Pancreas (tissue), 10 donors: ENCODE measurements at regions not wholly inside any gene's neighbourhood (a gene's known extent, or its start where the extent isn't known, plus 50 kb on each side); places are given as distances from the start of the nearest gene placed in this dataset.

Experiments used
- ATAC-seq, 4 donors: fragments of 200-7000 bp; cut with Tn5 transposase; one replicate each; pipeline versions ENCODE4 v1.8.0 to v1.9.1; 2020; ENCODE audit warnings: mild to moderate bottlenecking in 4 of 4, moderate library complexity in 4 of 4
- DNase-seq, 6 donors: peaks; one replicate each; pipeline ENCODE4 v3.0.0-alpha.2; 2020
- FAIRE-seq: peaks from 2 replicates; lab custom pipeline; 2012; peaks lifted over from hg19 to GRCh38; lab: Jason Lieb, UNC
- H3K27ac ChIP-seq, 4 donors: fragments of 200-600 bp; sonication (generic); 1 replicate in 3 of 4; 2 replicates in 1 of 4; pipeline versions ENCODE4 v1.5.0 to v1.8.0; 2020
- H3K27me3 ChIP-seq, 4 donors: fragments of 200-600 bp; one replicate each; pipeline ENCODE4 v1.8.0; 2021
- H3K36me3 ChIP-seq, 3 donors: fragments of 200-600 bp; sonication (generic) in 1 of 3; one replicate each; pipeline versions ENCODE4 v1.5.0 to v1.8.0; 2020 to 2021
- H3K4me1 ChIP-seq, 3 donors: fragments of 200-600 bp; one replicate each; pipeline ENCODE4 v1.8.0; 2021
- H3K4me3 ChIP-seq, 4 donors: fragments of 200-600 bp; sonication (generic) in 2 of 4; one replicate each; pipeline versions ENCODE4 v1.5.0 to v1.8.0; 2020 to 2021
- H3K9me3 ChIP-seq, 4 donors: fragments of 200-600 bp; one replicate each; pipeline ENCODE4 v1.8.0; 2021
- CTCF ChIP-seq, 4 donors: fragments of 200-600 bp; sonication (generic) in 3 of 4; IDR thresholded peaks; one replicate each; pipeline versions ENCODE4 v1.5.0 to v1.8.0; 2021; ENCODE audit warnings: antibody characterized with exemption in 4 of 4
- WGBS, 2 donors: extraction: QIAGEN DNeasy Blood & Tissue Kit; methylation state at CpG; one replicate each; pipeline ENCODE4 v1.1.7; 2013; 5-methylcytosine and 5-hydroxymethylcytosine counted together
- intact Hi-C, 3 donors: fragments of 100-400 bp; cut with DNase I; formaldehyde crosslinking; loops; one replicate each; pipeline versions ENCODE4 v1.11.1 to v1.14.2; 2022
- donor health status: healthy with polysubstance abuse.
- donor health status: DM: no; HTN: no; CAD: no; lungs with moderate emphysema.
- donor health status: DM: no; HTN: no; CAD: no.
- donor health status: control.
- donor health status: control.
- donor health status: Bipolar disorder and iron deficiency.
- donor health status: DM: yes; HTN: yes; CAD: no.
- donor health status: DM: no; HTN: no; CAD: no.
- donor health status: DM: no; HTN: no; CAD: no.
- donor health status: DM: yes; HTN: yes; CAD: no.

GRCh38 chr20:60490217-60491050 is 532.2 kb downstream of the CDH26 start:
- no peak for FAIRE-seq
- H3K27me3 ChIP-seq, result no peaks in the 10 kb centered on the region
- no peak for DNase-seq
- 47 to 57% methylated on average over 8 of the region's 8 CpGs for WGBS, 2 donors
- no peak overlapping the region for H3K4me3 ChIP-seq
- no peaks in the 10 kb centered on the region for H3K9me3 ChIP-seq
- TF ChIP-seq CTCF (IDR thresholded peaks at IDR 0.05), result no peak
- intact Hi-C loops, result no loop called here
- no peak for ATAC-seq
- no peak overlapping the region for H3K27ac ChIP-seq
- no peaks in the 10 kb centered on the region for H3K36me3 ChIP-seq
- no peaks in the 10 kb centered on the region for H3K4me1 ChIP-seq

- H3K27me3 ChIP-seq, result no peaks in the 10 kb centered on the region
- intact Hi-C loops, result no loop called here
- no peak for TF ChIP-seq CTCF (IDR thresholded peaks at IDR 0.05)
- H3K36me3 ChIP-seq, result no peaks in the 10 kb centered on the region
- WGBS, 2 donors, result 47 to 60% methylated on average over 5 of the region's 5 CpGs
- DNase-seq, result no peak
- no peak overlapping the region for H3K4me3 ChIP-seq
- no peak overlapping the region for H3K27ac ChIP-seq
- no peaks in the 10 kb centered on the region for H3K4me1 ChIP-seq
- no peak for ATAC-seq
- no peak for FAIRE-seq
- no peaks in the 10 kb centered on the region for H3K9me3 ChIP-seq
Measured at GRCh38 chr20:60491051-60491581, 532.9 kb downstream of the CDH26 start.

- DNase-seq, result no peak
- ATAC-seq, result no peak
- no peak overlapping the region for H3K4me3 ChIP-seq
- no peak for FAIRE-seq
- no peaks in the 10 kb centered on the region for H3K9me3 ChIP-seq
- no peaks in the 10 kb centered on the region for H3K4me1 ChIP-seq
- no peak overlapping the region for H3K27ac ChIP-seq
- no peaks in the 10 kb centered on the region for H3K36me3 ChIP-seq
- WGBS, 2 donors, result 72 to 90% methylated on average over 3 of the region's 3 CpGs
- H3K27me3 ChIP-seq, result no peaks in the 10 kb centered on the region
- intact Hi-C loops, result no loop called here
- no peak for TF ChIP-seq CTCF (IDR thresholded peaks at IDR 0.05)
Measured at GRCh38 chr20:60494476-60494875, 536.3 kb downstream of the CDH26 start.

DNA sequence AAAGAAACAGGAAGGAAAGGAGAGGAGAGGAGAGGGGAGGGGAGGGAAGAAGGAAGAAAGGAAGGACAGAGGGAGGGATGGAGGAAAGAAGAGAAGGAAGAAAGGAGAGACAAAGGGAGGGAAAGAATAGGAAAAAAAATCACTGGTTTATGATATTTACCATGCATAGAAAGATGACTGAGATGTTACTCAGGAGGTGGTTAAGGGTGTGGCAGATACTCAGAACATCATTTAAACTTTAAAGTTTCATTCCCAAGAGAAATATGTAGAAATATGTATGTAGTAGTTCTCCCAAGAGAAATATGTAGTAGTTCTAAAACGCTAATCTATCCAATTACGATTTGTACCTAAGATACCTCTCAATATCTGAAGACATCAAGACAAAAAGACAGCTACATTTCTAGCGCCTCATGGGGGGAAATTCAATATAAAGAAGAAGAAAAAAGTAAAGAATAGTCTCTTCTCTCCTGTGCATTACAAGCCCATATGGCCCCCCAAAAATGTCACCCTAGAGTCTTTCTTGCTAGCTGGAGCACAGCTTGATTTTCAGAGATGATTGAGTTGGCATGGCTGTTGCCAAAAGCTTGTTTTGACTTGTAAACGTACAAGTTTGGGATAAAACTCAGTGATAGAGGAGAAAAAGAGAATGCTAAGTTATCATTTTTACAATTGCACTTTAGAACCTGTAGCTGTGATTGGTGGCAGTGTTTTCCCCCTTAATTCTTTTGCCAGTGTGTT is 539.2 kb downstream of the CDH26 start:
- H3K4me1 ChIP-seq, result no peaks in the 10 kb centered on the region
- 48 to 55% methylated on average over 4 of the region's 4 CpGs for WGBS, 2 donors
- no peak for FAIRE-seq
- H3K36me3 ChIP-seq, result no peaks in the 10 kb centered on the region
- H3K4me3 ChIP-seq, result no peak overlapping the region
- H3K9me3 ChIP-seq, result no peaks in the 10 kb centered on the region
- intact Hi-C loops, result no loop called here
- DNase-seq, result no peak
- ATAC-seq, result no peak
- no peaks in the 10 kb centered on the region for H3K27me3 ChIP-seq
- TF ChIP-seq CTCF (IDR thresholded peaks at IDR 0.05), result no peak
- no peak overlapping the region for H3K27ac ChIP-seq
